CD4-positive, alpha-beta T cell (primary cell): ENCODE measurements at regions not wholly inside any gene's neighbourhood (a gene's known extent, or its start where the extent isn't known, plus 50 kb on each side); places are given as distances from the start of the nearest gene placed in this dataset.

Experiments
- ATAC-seq: fragments of 200-7000 bp; cut with Tn5 transposase; one replicate; pipeline ENCODE4 v1.10.0; 2022; ENCODE audit warnings: mild to moderate bottlenecking; ENCODE audit not compliant: poor library complexity
- CTCF ChIA-PET: fragments of 350-600 bp; sonication (Branson Sonifier 250); formaldehyde crosslinking; loops from one replicate; lab custom pipeline; 2021; ENCODE audit warnings: antibody characterized with exemption, inconsistent platforms; lab: Charles Lee
- POLR2A ChIA-PET: fragments of 350-600 bp; sonication (Branson Sonifier 250); formaldehyde crosslinking; loops from one replicate; lab custom pipeline; 2021; ENCODE audit warnings: antibody characterized with exemption, inconsistent platforms; lab: Charles Lee
- DNase-seq, 14 experiments: peaks; one replicate each; pipeline ENCODE4 v3.0.0-alpha.2; 2013 to 2020; ENCODE audit warnings: mixed read lengths in 2 of 14
- H3K27ac ChIP-seq, 2 donors: one replicate each; pipeline versions ENCODE4 v1.5.1 to v1.7.0; 2013; ENCODE audit warnings: low read length in 2 of 2, low read depth in 1 of 2, mild to moderate bottlenecking in 1 of 2
- H3K27me3 ChIP-seq, 2 experiments: 1 replicate in 1 of 2; 2 replicates in 1 of 2; pipeline versions ENCODE4 v1.6.1 to v1.7.0; 2013; ENCODE audit warnings: low read length in 2 of 2, control low read depth in 1 of 2, mild to moderate bottlenecking in 1 of 2, moderate library complexity in 1 of 2; ENCODE audit not compliant: insufficient read depth in 2 of 2, control insufficient read depth in 1 of 2
- H3K36me3 ChIP-seq: one replicate; pipeline ENCODE4 v1.6.1; 2013; ENCODE audit warnings: low read length, control low read depth; ENCODE audit not compliant: insufficient read depth
- H3K4me1 ChIP-seq: one replicate; pipeline ENCODE4 v1.6.1; 2013; ENCODE audit warnings: low read length, control low read depth; ENCODE audit not compliant: insufficient read depth
- H3K4me3 ChIP-seq: one replicate; pipeline ENCODE4 v1.5.1; 2013; ENCODE audit warnings: mild to moderate bottlenecking, low read length, moderate library complexity
- H3K9me3 ChIP-seq, 2 experiments: 1 replicate in 1 of 2; 2 replicates in 1 of 2; pipeline versions ENCODE4 v1.6.1 to v1.7.0; 2013; ENCODE audit warnings: low read length in 2 of 2, mild to moderate bottlenecking in 2 of 2, control low read depth in 1 of 2, moderate library complexity in 1 of 2; ENCODE audit not compliant: control insufficient read depth in 1 of 2, insufficient read depth in 1 of 2
- H3K27ac Mint-ChIP-seq: one replicate; pipeline ENCODE4 v1.8.0; 2020; ENCODE audit warnings: mixed read lengths
- H3K27me3 Mint-ChIP-seq: one replicate; pipeline ENCODE4 v1.8.0; 2021; ENCODE audit warnings: mixed read lengths
- H3K36me3 Mint-ChIP-seq: one replicate; pipeline ENCODE4 v1.8.0; 2021; ENCODE audit warnings: low read depth, mixed read lengths
- H3K4me1 Mint-ChIP-seq: one replicate; pipeline ENCODE4 v1.8.0; 2021; ENCODE audit warnings: low read depth, mixed read lengths
- H3K4me3 Mint-ChIP-seq: one replicate; pipeline ENCODE4 v1.8.0; 2020; ENCODE audit warnings: mild to moderate bottlenecking, mixed read lengths
- H3K9me3 Mint-ChIP-seq: one replicate; pipeline ENCODE4 v1.8.0; 2020; ENCODE audit warnings: mixed read lengths
- intact Hi-C, 2 experiments: fragments of 100-400 bp; cut with DNase I in 1 of 2; cut with micrococcal nuclease in 1 of 2; formaldehyde crosslinking; loops; one replicate each; pipeline versions ENCODE4 v1.15.1 to v1.9.0; 2023 to 2025; cut with DNase I, micrococcal nuclease
- TF ChIP-seq, protein P1 (sequence below): fragments of 200-600 bp; IDR thresholded peaks from one replicate; pipeline ENCODE4 v1.8.0; 2022; ENCODE audit warnings: antibody characterized with exemption, mild to moderate bottlenecking

DNA sequence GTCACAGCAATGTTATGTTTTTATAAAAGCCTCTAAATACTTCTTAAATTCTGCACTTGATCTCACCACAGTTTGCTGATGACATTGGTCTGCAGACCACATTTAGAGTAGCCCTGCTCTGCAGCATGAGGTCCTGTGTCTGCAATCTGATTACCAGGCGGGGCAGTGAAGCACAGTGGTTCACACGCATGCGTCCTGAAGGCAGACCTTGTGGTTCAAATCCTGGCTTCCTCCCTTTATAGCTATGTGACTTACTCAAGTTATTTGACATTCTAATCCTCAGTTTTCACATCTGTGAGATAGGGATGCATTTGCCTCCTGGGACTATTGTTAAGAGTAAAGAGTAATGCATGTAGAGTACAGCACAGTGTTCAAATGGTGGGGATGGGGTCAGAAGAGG is 50.3 kb downstream of the BMAL2 start:
- ChIA-PET POLR2A (no interaction called here), CTCF (no interaction called here)
- DNase-seq (no peak), ATAC-seq (no peak)
- Mint-ChIP-seq H3K4me3 (no peak overlapping the region), H3K27me3 (no peaks in the 10 kb centered on the region), H3K36me3 (no peaks in the 10 kb centered on the region), H3K9me3 (no peaks in the 10 kb centered on the region), H3K27ac (no peak overlapping the region), H3K4me1 (no peaks in the 10 kb centered on the region)
- Histone ChIP-seq H3K4me1 (no peaks in the 10 kb centered on the region), H3K27me3 (no peaks in the 10 kb centered on the region), H3K4me3 (no peak overlapping the region), H3K9me3 (no peaks in the 10 kb centered on the region), H3K36me3 (no peaks in the 10 kb centered on the region), H3K27ac (no peak overlapping the region)
- intact Hi-C loops: no loop called here
- TF ChIP-seq, protein P1, sequence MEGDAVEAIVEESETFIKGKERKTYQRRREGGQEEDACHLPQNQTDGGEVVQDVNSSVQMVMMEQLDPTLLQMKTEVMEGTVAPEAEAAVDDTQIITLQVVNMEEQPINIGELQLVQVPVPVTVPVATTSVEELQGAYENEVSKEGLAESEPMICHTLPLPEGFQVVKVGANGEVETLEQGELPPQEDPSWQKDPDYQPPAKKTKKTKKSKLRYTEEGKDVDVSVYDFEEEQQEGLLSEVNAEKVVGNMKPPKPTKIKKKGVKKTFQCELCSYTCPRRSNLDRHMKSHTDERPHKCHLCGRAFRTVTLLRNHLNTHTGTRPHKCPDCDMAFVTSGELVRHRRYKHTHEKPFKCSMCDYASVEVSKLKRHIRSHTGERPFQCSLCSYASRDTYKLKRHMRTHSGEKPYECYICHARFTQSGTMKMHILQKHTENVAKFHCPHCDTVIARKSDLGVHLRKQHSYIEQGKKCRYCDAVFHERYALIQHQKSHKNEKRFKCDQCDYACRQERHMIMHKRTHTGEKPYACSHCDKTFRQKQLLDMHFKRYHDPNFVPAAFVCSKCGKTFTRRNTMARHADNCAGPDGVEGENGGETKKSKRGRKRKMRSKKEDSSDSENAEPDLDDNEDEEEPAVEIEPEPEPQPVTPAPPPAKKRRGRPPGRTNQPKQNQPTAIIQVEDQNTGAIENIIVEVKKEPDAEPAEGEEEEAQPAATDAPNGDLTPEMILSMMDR: no peak

DNA sequence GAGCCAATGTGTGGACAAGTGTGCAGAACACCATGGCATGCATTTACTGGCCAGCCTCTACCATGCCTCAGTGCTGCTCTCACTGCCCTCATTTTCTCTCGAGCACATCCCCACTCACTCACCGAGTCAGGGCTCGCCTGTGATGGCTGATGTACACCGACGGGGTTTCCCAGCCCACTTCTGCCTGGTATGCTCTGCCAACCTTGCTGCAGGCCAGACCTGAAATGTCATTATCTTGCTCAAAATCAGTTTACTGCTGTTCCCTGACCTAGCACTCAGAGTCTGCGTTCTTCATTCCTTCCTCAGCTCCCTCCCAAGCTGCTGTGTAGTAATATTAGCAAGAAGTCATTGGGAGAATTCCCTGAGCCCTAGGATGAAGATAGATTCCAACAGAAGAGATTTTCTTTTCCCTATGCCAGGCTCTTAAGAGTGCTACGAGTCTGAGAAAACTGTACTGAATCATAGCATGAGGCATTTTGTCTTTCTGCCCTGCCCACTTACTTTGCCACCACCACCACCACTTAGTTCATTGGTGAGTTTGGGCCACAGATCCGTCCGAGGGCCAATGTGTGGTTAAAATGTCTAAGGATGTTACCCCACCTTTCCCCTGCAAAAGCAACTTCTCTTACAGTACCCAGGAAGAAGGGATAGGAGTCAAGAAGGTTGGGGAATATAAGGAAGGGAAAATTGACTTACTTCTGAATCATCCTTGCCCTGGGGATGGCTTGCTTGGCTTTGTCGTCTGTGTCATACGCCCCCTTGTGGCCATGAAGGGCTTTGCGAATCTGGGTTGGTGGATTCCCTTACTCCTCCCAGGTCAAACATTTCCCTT is 51.0 kb downstream of the BMAL2 start:
- POLR2A ChIA-PET: no interaction called here
- ATAC-seq: no peak
- Mint-ChIP-seq H3K27ac (no peak overlapping the region), H3K36me3 (no peaks in the 10 kb centered on the region), H3K27me3 (no peaks in the 10 kb centered on the region), H3K4me3 (no peak overlapping the region), H3K4me1 (no peaks in the 10 kb centered on the region), H3K9me3 (no peaks in the 10 kb centered on the region)
- Histone ChIP-seq H3K4me1 (no peaks in the 10 kb centered on the region), H3K9me3 (no peaks in the 10 kb centered on the region), H3K36me3 (no peaks in the 10 kb centered on the region), H3K27me3 (no peaks in the 10 kb centered on the region), H3K4me3 (no peak overlapping the region), H3K27ac (no peak overlapping the region)
- peak; percentile 13 to 74 (median 38) for DNase-seq
- intact Hi-C loops: no loop called here
- TF ChIP-seq, protein P1: peak; percentile 79
- CTCF ChIA-PET: no interaction called here

DNA sequence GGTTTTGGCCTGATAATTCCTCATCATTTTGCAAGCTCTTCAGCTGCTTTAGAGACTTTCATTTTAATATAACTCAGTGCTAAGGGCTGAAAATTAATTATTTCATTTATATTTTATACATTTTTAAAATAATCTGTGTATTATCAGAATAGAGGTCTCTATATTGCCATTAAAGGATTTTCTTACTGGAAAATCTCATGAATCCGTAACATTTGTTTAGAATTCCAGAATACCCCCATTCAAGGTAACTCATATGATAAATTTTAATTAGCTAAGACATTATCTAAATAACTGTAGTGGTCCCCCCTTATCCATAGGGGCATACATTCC is 51.6 kb downstream of the BMAL2 start:
- DNase-seq (no peak), ATAC-seq (no peak)
- CTCF ChIA-PET: no interaction called here
- TF ChIP-seq, protein P1: peak; percentile 25
- POLR2A ChIA-PET: no interaction called here
- Mint-ChIP-seq H3K4me1 (no peaks in the 10 kb centered on the region), H3K4me3 (no peak overlapping the region), H3K9me3 (no peaks in the 10 kb centered on the region), H3K27ac (no peak overlapping the region), H3K36me3 (no peaks in the 10 kb centered on the region), H3K27me3 (no peaks in the 10 kb centered on the region)
- no peaks in the 10 kb centered on the region for H3K36me3 ChIP-seq
- H3K9me3 ChIP-seq: no peaks in the 10 kb centered on the region
- H3K27ac ChIP-seq: no peak overlapping the region
- intact Hi-C loops: no loop called here
- no peaks in the 10 kb centered on the region for H3K27me3 ChIP-seq
- no peak overlapping the region for H3K4me3 ChIP-seq
- no peaks in the 10 kb centered on the region for H3K4me1 ChIP-seq
